OCI-LY3 (cell line): ENCODE measurements at regions not wholly inside any gene's neighbourhood (a gene's known extent, or its start where the extent isn't known, plus 50 kb on each side); places are given as distances from the start of the nearest gene placed in this dataset.

ENCODE experiments used
- CTCF ChIP-seq: fragments of 200-600, 300-600 bp; sonication (generic); IDR thresholded peaks from 2 replicates; pipeline ENCODE4 v1.5.1; 2014; ENCODE audit warnings: antibody characterized with exemption, low read length, low read depth
- EZH2phosphoT487 ChIP-seq: fragments of 200-600 bp; shearing (Covaris generic); IDR thresholded peaks from 2 replicates; pipeline ENCODE4 v1.6.1; 2018; ENCODE audit warnings: antibody characterized with exemption, mixed run types, low read depth

GRCh38 chr11:106176817-106177216, 99.4 kb downstream of the AASDHPPT start:
- TF ChIP-seq CTCF: no peak
- TF ChIP-seq EZH2phosphoT487: no peak
